ENCODE measurements at regions not wholly inside any gene's neighbourhood (a gene's known extent, or its start where the extent isn't known, plus 50 kb on each side); places are given as distances from the start of the nearest gene placed in this dataset.

- BruUV-seq (replicated peaks): no TSS peak
- H3K9ac ChIP-seq (replicated peaks; ENCODE audit: extremely low read depth, insufficient read depth, low read length): no peak overlapping the region
- no peak overlapping the region for H3K4me2 ChIP-seq (ENCODE audit: insufficient read depth, low read length)
- H4K20me1 ChIP-seq (replicated peaks; ENCODE audit: control insufficient read depth, extremely low read depth, insufficient read depth, low read length): no peaks in the 10 kb centered on the region
- H3K9me3 ChIP-seq (replicated peaks; ENCODE audit: control insufficient read depth, insufficient read depth, low read length): no peaks in the 10 kb centered on the region
- no peak for FAIRE-seq
- no peaks in the 10 kb centered on the region for H3K4me1 ChIP-seq (ENCODE audit: control insufficient read depth, extremely low read depth, insufficient read depth, low read length)
- DNase-seq (ENCODE audit: low read depth, low spot score): no peak
- TF ChIP-seq JUN (IDR thresholded peaks at IDR 0.05; ENCODE audit: borderline replicate concordance, insufficient read depth, insufficient read length, low read depth): no peak
- TF ChIP-seq EZH2 (IDR thresholded peaks at IDR 0.05; ENCODE audit: borderline replicate concordance, low read depth, low read length, severe bottlenecking): no peak
- TF ChIP-seq MAX (IDR thresholded peaks at IDR 0.05; ENCODE audit: insufficient read depth, insufficient read length): no peak
- TF ChIP-seq FOS (IDR thresholded peaks at IDR 0.05; ENCODE audit: borderline replicate concordance, insufficient read depth, low read length): no peak
- no peak for TF ChIP-seq POLR2A (IDR thresholded peaks at IDR 0.05; ENCODE audit: low read depth, low read length)
- TF ChIP-seq CTCF (IDR thresholded peaks at IDR 0.05; ENCODE audit: extremely low read depth in 1 of 2, insufficient read depth in 1 of 2, low read depth in 1 of 2, low read length in 2 of 2): no peak
- TF ChIP-seq POLR2AphosphoS5 (IDR thresholded peaks at IDR 0.05; ENCODE audit: insufficient read depth, low read depth, low read length): no peak
- TF ChIP-seq GATA2 (IDR thresholded peaks at IDR 0.05; ENCODE audit: insufficient read depth, insufficient read length, low read depth, low read length): no peak
- no peak for TF ChIP-seq MYC (IDR thresholded peaks at IDR 0.05; ENCODE audit: low read depth, low read length)
- POLR2A ChIA-PET: no interaction called here
- CTCF ChIA-PET: interaction anchor here (1.2 to 1.3 kb wide), 2 partner anchors 14 to 33 kb away, joined by 3 to 4 read pairs; no protein-coding TSS in a partner anchor
- dilution Hi-C loops (cut with MboI; ENCODE audit: extremely low pct_ligation_motif_present, low sequenced_read_pairs) (no loop called here), intact Hi-C loops (cut with micrococcal nuclease) (no loop called here)
- no peaks in the 10 kb centered on the region for H3K79me2 ChIP-seq (ENCODE audit: control insufficient read depth, insufficient read depth, low read length)
- no peak overlapping the region for H3K4me3 ChIP-seq (replicated peaks in 1 of 3; ENCODE audit: insufficient read depth in 1 of 3, low read depth in 1 of 3, low read length in 3 of 3)
- no peak overlapping the region for H2AFZ ChIP-seq (ENCODE audit: low read depth, low read length)
- no peaks in the 10 kb centered on the region for H3K9me1 ChIP-seq (replicated peaks; ENCODE audit: control insufficient read depth, extremely low read depth, insufficient read depth, low read length)
- no peak overlapping the region for H3K27ac ChIP-seq (ENCODE audit: insufficient read depth, low read depth, low read length)
- peaks cover 0 to 2% of the 10 kb centered on the region in 2 experiments for H3K27me3 ChIP-seq (ENCODE audit: control insufficient read depth in 2 of 2, insufficient read depth in 2 of 2, low read length in 2 of 2)
- H3K36me3 ChIP-seq (ENCODE audit: control insufficient read depth in 2 of 2, extremely low read depth in 1 of 2, insufficient read depth in 2 of 2, low read length in 2 of 2): no peaks in the 10 kb centered on the region
Measured at GRCh38 chr9:92179286-92180001, 64.2 kb upstream of the SPTLC1 start.

Measured in endothelial cell of umbilical vein (primary cell).